GM18517 (cell line): ENCODE measurements at regions not wholly inside any gene's neighbourhood (a gene's known extent, or its start where the extent isn't known, plus 50 kb on each side); places are given as distances from the start of the nearest gene placed in this dataset.

Source experiments
- ATAC-seq: cut with Tn5 transposase; IDR thresholded peaks from one replicate; pipeline ENCODE4 v1.9.1; 2021; ENCODE audit warnings: mild to moderate bottlenecking, moderate library complexity; ENCODE audit not compliant: unreplicated experiment

DNA sequence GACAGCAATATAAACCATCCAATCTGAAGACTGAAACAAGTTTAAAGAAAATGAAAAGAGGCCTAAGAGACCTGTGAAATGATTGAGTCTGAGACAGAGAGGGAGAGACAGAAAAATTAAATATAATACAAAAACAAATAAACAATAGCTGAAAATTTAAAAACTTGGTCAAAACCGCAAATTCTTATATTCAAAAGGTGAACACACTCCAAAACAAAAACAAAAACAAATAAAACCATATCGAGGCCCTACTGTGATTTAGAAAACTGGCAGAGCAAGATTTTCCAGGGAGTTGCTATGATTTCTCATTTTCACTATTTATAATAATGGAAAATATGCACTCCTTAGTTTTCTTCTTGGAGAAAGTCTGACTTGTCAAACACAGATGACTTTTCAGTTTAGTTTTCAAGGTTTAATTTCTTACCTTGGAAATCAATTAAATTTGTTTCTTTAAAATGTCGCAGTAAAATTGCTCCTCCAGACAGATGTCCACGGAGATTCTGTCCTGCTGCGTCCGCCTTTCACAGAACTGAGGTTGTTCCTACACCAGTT, 1420.3 kb downstream of the UQCRFS1 start:
- ATAC-seq = no peak

DNA sequence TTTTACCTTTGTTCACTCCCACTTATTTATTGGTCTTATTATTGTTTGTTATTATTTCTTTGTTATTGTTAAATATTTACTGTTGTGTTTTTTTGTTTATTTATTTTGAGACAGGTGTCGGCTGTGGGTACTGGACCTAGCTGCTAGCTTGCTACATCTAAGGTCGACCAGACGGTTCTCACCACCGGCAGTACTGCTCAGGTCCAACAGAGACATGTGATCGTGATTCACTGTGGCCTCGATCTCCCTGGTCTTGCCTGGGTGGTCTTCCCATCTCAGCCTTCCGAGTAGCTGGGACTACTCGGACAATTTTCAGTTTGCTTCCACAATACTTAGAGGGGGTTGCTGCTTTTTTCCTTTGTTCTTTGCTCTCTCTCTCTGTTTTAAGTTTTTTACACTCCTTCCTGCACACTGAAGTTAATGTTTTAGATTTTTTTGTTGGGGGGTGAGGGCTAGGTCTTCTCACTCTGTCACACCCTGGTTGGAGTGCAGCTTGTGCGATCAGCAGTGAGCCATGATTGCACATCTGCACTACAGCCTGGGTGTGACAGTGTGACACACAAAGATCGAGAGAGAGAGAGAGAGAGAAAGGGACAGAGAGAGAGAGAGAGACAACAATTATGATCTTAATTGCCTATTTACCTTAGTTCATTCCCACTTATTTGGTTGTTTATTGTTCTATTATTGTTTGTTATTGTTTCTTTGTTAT, 1432.4 kb downstream of the UQCRFS1 start:
- no peak for ATAC-seq

DNA sequence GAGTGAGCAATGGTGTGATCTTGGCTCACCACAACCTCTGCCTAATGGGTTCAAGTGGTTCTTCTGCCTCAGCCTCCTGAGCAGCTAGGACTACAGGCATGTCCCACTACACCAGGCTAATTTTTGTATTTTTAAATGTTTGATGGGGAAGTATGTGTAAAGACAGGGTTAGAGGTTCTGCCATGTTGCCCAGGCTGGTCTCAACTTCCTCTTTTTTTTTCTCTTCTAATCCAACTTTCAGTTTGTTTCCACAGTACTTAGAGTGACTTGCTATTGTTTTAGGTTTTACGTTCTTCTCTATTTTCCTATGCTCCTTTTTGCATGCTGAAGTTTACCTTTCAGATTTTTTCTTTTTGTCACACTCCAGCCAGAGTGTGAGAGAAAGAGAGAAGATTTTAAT, 1433.0 kb downstream of the UQCRFS1 start:
- no peak for ATAC-seq

DNA sequence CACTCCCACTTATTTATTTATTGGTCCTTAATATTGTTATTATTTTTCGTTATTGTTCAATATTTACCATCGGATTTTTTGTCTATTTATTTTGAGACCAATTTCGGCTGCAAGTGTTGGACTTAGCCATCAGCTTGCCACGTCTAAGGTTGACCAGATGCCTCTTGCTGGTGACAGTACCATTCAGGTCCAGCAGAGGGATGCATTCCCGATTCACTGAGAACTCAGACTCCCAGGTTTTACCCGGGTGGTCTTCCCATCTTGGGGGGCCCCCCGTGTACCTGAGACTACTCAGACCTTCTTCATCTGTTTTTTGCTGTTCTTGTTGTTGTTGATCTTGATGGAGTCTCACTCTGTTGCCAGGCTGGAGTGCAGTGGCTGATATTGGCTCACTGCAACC, 1435.2 kb downstream of the UQCRFS1 start:
- ATAC-seq = no peak

DNA sequence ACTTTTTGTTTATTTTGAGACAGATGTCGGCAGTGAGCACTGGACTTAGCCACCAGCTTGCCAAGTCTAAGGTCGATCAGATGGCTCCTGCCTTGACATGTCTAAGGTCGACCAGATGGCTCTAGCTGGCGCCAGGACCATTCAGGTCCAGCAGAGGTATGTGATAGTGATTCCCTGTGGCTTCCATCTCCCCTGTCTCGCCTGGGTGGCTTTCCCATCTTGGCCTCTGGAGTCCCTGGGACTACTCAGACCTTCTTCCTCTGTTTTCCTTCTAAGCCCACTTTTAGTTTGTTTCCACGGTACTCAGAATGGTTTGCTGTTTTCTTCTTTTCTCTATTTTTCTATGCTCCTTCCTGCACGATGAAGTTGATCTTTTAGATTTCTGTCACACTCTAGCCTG, 1435.7 kb downstream of the UQCRFS1 start:
- no peak for ATAC-seq

DNA sequence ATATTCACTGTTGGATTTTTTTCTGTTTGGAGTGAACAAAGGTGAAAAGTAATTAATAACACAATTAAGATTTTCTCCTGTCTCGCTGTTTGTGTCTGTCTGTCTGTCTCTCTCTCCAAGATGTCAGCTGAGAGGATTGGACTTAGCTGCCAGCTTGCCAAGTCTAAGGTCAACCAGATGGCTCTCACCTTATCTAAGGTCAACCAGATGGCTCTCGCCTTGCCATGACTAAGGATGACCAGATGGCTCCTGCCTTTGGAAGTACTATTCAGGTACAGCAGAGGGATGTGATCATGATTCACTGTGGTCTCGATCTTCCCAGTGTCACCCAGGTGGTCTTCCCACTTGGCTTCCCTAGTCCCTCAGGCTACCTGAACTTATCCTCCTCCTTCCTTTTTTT, 1436.4 kb downstream of the UQCRFS1 start:
- ATAC-seq = no peak

DNA sequence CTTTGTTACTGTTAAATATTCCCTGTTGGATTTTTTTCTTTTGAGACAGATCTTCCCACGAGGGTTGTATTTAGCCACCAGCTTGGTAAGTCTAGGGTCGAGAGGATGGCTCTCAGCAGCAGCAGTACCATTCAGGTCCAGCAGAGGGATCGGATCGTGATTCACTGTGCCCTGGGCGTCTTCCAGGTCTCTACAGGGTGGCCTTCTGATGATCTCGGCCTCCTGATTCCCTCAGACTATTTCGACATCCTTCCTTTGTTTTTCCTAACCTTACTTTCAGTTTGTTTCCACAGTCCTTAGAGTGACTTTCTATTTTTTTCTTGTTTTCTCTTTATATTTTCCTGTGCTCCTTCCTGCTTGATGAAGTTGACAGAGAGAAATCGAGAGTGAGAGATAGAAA, 1436.9 kb downstream of the UQCRFS1 start:
- no peak for ATAC-seq

DNA sequence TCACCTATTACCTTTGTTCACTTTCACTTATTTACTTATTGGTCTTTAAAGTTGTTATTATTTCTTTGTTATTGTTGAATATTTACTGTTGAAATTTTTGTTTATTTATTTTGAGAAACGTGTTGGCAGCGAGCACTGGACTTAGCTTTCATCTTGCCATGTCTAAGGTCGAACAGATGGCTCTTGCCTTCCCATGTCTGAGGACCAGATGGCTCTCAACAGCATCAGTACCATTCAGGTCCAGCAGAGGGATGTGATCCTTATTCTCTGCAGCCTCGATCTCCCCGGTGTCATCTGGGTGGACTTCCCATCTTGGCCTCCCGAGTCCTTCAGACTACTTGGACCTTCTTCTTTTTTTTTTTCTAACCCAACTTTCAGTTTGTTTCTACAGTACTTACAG, 1437.6 kb downstream of the UQCRFS1 start:
- ATAC-seq = no peak

DNA sequence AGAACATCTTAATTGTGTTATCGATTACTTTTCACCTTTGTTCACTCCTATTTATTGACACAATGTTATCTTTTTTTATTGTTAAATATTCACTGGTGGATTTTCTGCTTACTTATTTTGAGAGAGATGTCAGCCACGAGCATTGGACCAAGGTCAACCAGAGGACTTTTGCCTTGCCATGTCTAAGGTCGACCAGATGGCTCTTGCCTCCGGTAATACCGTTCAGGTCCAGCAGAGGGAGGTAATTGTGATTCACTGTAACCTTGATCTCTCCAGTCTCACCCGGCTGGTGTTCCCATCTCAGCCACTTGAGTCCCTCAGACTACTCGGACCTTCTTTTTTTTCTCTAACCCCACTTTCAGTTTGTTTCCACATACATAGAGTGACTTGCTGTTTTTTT, 1438.1 kb downstream of the UQCRFS1 start:
- no peak for ATAC-seq

DNA sequence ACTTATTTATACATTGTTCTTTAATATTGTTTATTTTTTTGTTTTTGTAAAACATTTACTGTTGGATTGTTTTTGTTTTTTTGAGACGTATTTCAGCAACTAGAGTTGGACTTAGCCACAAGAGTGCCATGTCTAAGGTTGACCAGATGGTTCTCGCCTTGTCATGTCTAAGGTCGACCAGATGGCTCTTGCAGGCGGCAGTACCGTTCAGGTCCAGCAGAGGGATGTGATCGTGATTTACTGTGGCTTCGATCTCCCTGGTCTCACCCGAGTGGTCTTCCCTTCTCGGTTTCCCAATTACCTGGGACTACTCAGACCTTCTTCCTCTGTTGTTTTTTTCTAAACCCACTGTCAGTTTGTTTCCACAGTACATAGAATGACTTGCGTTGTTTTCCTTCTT, 1438.6 kb downstream of the UQCRFS1 start:
- ATAC-seq = no peak

DNA sequence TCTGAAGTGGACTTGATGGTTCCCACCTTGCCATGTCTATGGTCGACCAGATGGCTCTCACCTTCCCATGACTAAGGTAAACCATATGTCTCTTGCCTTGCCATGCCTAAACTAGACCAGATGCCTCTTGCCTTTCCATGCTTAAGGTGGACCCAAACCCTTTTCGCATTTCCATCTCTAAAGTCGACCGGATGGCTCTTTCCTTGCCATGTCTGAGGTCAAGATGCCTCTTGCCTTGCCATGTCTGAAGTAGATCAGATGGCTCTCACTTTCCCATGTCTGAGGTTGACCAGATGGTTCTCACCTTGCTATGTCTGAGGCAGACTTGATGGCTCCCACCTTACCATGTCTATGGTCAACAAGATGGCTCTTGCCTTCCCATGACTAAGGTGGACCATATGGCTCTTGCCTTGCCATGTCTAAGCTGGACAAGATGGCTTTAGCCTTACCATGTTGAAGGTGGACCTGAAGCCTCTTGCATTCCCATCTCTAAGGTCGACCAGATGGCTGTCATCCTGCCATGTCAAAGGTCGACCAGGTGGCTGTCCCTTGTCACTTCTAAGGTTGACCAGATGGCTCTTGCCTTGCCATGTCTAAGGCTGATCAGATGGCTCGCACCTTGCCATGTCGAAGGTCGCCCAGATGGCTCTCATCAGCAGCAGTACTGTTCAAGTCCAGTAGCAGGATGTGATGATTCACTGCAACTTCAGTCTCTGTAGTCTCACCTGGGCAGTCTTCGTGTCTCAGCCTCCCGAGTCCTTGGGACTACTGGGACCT, 1439.4 kb downstream of the UQCRFS1 start:
- no peak for ATAC-seq

DNA sequence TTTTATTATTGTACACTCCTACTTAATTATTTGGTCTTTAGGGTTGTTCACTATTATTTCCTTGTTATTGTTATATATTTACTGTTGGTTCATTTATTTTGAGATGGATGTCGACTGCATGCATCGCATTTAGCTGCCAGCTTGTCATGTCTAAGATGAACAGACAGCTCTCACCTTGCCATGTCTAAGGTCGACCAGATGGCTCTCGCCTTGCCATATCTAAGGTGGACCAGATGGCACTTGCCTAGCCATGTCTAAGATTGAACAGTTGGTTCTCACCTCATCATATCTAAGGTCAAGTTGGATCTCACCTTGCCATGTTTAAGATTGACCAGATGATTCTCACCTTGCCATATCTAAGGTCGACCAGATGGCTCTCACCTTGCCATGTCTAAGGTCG, 1440.9 kb downstream of the UQCRFS1 start:
- no peak for ATAC-seq

DNA sequence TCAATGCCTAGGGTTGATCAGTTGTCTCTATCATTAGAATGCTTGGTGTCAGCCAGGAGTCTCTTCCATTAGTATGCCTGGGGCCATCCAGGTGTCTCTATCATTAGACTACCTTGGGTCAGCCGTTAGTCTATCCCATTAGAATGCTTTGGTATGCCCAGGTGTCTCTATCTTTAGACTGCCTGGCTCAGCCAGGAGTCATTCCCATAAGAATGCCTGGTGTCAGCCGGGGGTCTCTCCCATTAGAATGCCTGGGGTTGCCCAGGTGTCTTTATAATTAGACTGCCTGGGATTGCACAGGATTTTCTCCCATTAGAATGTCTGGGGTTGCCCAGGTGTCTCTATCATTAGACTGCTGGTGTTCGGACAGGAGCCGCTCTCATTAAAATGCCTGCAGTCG, 1442.9 kb downstream of the UQCRFS1 start:
- no peak for ATAC-seq

DNA sequence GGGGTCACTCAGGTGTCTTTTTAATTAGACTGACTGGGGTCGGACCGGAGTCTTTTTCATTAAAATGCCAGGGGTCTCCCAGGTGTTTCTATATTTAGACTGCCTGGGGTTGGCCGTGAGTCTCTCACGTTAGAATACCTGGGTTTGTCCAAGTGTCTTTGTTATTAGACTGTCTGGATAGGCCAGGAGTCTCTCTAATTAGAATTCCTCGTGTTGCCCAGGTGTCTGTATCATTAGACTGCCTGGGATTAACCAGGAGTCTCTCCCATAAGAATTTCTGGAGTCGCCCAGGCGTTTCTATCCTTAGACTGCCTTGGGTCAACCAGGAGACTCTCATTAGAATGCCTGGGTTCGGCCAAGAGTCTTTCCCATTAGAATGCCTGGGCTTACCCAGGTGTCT, 1445.7 kb downstream of the UQCRFS1 start:
- no peak for ATAC-seq

DNA sequence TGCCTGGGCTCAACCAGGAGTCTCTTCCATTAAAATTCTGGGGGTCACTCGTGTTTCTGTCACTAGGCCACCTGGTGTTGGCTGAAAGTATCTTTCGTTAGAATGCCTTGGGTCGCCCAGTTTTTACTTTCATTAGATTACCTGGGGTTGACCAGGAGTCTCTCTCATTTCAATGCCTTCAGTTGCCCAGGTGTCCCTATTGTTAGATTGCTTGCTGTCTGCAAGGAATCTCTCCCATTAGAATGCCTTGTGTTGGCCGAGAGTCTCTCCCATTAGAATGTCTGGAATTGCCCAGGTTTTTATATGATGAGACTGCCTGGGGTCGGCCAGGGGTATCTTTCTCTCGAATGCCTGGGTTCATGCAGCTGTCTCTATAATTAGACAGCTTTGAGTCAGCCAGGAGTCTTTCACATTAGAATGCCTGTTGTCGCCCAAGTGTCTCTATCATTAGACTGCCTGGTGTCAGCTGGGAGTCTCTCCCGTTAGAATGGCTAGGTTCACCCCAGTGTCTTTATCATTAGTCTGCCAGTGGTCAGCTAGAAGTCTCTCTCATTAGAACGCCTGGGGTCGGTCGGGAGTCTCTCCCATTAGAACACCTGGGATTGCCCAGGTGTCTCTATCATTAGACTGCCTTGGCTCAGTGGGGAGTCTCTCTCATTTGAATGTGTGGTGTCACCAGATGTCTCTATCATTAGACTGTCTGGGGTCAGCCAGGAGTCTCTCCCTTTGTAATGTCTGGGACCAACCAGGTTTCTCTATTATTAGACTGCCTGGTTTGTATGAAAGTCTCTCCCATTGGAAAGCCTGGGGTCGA, 1446.8 kb downstream of the UQCRFS1 start:
- no peak for ATAC-seq

DNA sequence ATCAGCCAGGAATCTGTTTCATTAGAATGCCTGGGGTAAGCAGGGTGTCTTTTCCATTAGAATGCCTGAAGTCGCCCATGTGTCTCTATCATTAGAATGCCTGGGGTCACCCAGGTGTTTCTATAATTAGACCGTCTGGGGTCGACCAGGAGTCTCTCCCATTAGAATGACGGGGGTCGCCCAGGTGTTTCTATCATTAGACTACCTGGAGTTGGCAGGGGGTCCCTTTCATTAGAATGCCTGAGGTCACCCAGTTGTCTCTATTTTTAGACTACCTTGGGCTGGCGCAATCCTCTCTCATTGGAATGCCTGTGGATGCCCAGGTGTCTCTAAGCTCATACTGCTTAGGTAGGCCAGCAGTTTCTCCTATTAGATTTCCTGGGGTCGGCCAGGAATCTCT, 1447.6 kb downstream of the UQCRFS1 start:
- no peak for ATAC-seq

DNA sequence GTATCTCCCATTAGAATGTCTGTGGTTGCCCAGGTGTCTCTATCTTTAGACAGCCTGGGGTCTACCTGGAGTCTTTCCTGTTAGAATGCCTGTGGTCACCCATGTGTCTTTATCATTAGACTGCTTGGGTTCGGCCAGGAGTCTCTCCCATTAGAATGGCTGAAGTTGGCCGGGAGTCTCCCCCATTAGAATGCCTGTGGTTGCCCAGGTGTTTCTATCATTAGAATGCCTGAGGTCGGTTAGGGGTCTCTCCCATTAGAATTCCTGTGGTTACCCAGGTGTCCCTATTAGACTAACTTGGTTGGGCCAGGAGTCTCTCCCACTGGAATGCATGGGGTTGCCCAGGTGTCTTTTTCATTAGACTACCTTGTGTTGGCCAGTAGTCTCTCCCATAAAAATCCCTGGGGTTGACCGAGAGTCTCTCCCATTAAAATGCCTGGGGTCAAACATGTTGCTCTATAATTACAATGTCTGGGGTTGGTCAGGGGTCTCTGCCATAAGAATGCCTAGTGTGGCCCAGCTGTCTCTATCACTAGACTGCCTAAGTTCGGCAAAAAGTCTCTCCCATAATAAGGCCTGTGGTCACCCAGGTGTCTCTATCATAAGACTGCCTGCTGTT, 1448.7 kb downstream of the UQCRFS1 start:
- no peak for ATAC-seq

DNA sequence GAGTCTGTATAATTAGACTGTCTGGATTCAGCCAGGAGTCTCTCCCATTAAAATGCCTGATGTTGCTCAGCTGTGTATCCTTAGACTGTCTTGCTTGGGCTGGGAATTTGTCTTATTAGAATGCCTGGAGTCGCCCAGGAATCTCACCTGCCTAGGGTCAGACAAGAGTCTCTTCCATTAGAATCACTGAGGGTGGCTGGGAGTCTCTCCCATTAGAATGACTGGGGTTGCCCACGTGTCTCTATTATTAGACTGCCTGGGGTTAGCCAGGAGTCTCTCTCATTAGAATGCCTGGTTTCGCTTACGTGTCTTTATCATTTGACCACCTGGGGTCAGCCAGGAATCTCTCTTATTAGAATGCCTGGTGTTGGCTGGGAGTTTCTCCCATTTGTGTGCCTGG, 1450.0 kb downstream of the UQCRFS1 start:
- ATAC-seq = no peak

DNA sequence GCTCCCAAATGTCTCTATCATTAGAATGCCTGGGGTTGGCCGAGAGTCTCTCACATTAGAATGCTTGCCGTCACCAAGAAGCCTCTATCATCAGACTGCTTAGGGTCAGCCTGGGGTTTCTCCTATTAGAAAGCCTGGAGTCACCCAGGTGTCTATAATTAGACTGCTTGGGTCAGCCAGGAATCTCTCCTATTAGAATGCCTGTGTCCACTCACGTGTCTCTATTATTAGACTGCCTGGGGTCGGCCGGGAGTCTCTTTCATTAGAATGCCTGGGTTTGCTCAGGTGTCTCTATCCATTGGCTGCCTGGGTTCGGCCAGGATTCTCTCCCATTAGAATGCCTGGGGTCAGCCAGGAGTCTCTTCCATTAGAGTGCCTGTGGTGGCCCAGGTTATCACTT, 1453.1 kb downstream of the UQCRFS1 start:
- ATAC-seq = no peak

DNA sequence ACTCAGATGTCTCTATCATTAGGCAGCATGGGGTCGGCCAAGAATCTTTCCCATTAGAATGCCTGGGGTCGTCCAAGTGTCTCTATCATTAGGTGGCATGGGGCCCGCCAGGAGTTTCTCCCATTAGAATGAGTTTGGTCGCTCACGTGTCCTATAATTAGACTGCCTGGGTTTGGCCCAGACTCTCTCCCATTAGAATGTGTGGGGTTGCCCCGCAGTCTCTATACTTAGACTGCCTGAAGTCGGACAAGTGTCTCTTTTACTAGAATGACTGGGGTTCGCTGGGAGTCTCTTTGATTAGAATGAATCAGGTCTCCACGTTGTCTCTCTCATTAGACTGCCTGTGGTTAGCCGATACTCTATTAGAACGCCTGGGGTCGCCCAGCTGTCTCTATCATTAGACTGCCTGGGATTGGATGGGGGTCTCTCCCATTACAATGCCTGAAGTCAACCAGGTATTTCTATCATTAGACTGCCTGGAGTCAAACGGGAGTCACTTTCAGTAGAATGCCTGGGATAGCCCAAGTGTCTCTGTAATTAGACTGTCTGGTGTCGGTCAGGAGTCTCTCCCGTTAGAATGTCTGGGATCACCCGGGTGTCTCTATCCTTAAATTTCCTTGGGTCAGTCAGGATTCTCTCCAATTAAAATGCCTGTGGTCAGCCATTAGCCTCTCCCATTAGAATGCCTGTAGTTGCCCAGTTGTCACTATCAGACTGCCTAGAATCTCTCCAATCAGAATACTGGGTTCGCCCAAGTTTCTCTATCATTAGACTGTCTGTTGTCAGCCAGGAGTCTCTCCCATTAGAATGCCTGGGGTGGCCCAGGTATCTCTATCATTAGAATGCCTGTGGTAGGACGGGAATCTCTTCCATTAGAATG, 1454.1 kb downstream of the UQCRFS1 start:
- ATAC-seq = no peak
